GDM1 (cell line): ENCODE measurements at regions not wholly inside any gene's neighbourhood (a gene's known extent, or its start where the extent isn't known, plus 50 kb on each side); places are given as distances from the start of the nearest gene placed in this dataset.

Experiments
- DNase-seq: peaks from one replicate; lab custom pipeline; 2025; lab: John Stamatoyannopoulos, UW

- no peak for DNase-seq
These were observed 145.7 kb downstream of the TLE3 start for GRCh38 chr15:69951898-69952555.

- no peak for DNase-seq
These were observed 144.7 kb downstream of the TLE3 start for GRCh38 chr15:69953051-69953450.

- DNase-seq, result no peak
These were observed 143.9 kb downstream of the TLE3 start for GRCh38 chr15:69953816-69954215.

- DNase-seq, result no peak
These were observed 143.1 kb downstream of the TLE3 start for GRCh38 chr15:69954666-69955065.

GRCh38 chr15:69955240-69955894 lies 142.3 kb downstream of the TLE3 start:
- no peak for DNase-seq

GRCh38 chr15:69956417-69956816 lies 141.3 kb downstream of the TLE3 start:
- no peak for DNase-seq

- no peak for DNase-seq
These were observed 140.5 kb downstream of the TLE3 start for GRCh38 chr15:69957175-69957574.

GRCh38 chr15:69958496-69959084 lies 139.1 kb downstream of the TLE3 start:
- DNase-seq, result no peak

GRCh38 chr15:69962561-69962960 lies 135.2 kb downstream of the TLE3 start:
- DNase-seq, result no peak

GRCh38 chr15:69963385-69963784 lies 134.3 kb downstream of the TLE3 start:
- no peak for DNase-seq

GRCh38 chr15:69971771-69972170 lies 125.9 kb downstream of the TLE3 start:
- no peak for DNase-seq

- DNase-seq, result no peak
These were observed 125.3 kb downstream of the TLE3 start for GRCh38 chr15:69972436-69972835.

- no peak for DNase-seq
These were observed 124.5 kb downstream of the TLE3 start for GRCh38 chr15:69973102-69973714.

GRCh38 chr15:69973880-69974279 lies 123.8 kb downstream of the TLE3 start:
- DNase-seq, result no peak

- no peak for DNase-seq
These were observed 123.4 kb downstream of the TLE3 start for GRCh38 chr15:69974321-69974720.

GRCh38 chr15:69976366-69976994 lies 121.2 kb downstream of the TLE3 start:
- peak; percentile 37 for DNase-seq

- DNase-seq, result no peak
These were observed 119.1 kb downstream of the TLE3 start for GRCh38 chr15:69978603-69979002.

GRCh38 chr15:69979262-69979661 lies 118.5 kb downstream of the TLE3 start:
- no peak for DNase-seq

GRCh38 chr15:69979783-69980182 lies 117.9 kb downstream of the TLE3 start:
- DNase-seq, result no peak

GRCh38 chr15:69980341-69981059 lies 117.2 kb downstream of the TLE3 start:
- DNase-seq, result no peak

GRCh38 chr15:69982037-69982436 lies 115.7 kb downstream of the TLE3 start:
- no peak for DNase-seq

- no peak for DNase-seq
These were observed 113.9 kb downstream of the TLE3 start for GRCh38 chr15:69983696-69984265.
